Stomach (tissue), 8 donors: ENCODE measurements at regions not wholly inside any gene's neighbourhood (a gene's known extent, or its start where the extent isn't known, plus 50 kb on each side); places are given as distances from the start of the nearest gene placed in this dataset.
A peak's percentile ranks its signal among the peaks of the same experiment; 100 is the strongest.

Source experiments
- DNase-seq, 2 donors: peaks; one replicate each; pipeline versions ENCODE4 v3.0.0 to v3.0.0-alpha.2; 2013 to 2019
- H3K27ac ChIP-seq, 5 donors: fragments of 200-600 bp in 4 of 5; sonication (generic) in 4 of 5; one replicate each; pipeline ENCODE4 v1.5.1; 2013 to 2019; ENCODE audit warnings: mild to moderate bottlenecking in 1 of 5, moderate library complexity in 1 of 5
- H3K27me3 ChIP-seq, 3 donors: fragments of 200-600 bp; sonication (generic); one replicate each; pipeline ENCODE4 v1.5.1; 2017 to 2019; ENCODE audit warnings: mixed run types in 1 of 3
- H3K36me3 ChIP-seq, 4 donors: fragments of 200-600 bp; sonication (generic); 1 replicate in 3 of 4; 2 replicates in 1 of 4; pipeline ENCODE4 v1.5.1; 2016 to 2019
- H3K4me1 ChIP-seq, 4 donors: fragments of 200-600 bp; sonication (generic); one replicate each; pipeline ENCODE4 v1.5.1; 2016 to 2019
- H3K4me3 ChIP-seq, 4 donors: fragments of 200-600 bp; sonication (generic) in 3 of 4; one replicate each; pipeline ENCODE4 v1.5.1; 2016 to 2019; ENCODE audit warnings: mild to moderate bottlenecking in 1 of 4
- H3K9me3 ChIP-seq, 4 donors: fragments of 200-600 bp; sonication (generic); one replicate each; pipeline ENCODE4 v1.5.1; 2016 to 2019
- EP300 ChIP-seq: sonication (generic); formaldehyde crosslinking; IDR thresholded peaks from one replicate; pipeline ENCODE4 v1.6.1; 2017; ENCODE audit warnings: antibody characterized with exemption
- POLR2A ChIP-seq, 4 donors: fragments of 450-650 bp; IDR thresholded peaks; one replicate each; pipeline ENCODE4 v1.6.1; 2016; ENCODE audit warnings: antibody characterized with exemption in 4 of 4, control low read depth in 2 of 4, mild to moderate bottlenecking in 1 of 4, moderate library complexity in 1 of 4
- POLR2AphosphoS5 ChIP-seq, 3 donors: sonication (generic); formaldehyde crosslinking; IDR thresholded peaks; one replicate each; pipeline ENCODE4 v1.6.1; 2016; ENCODE audit warnings: antibody characterized with exemption in 3 of 3
- WGBS, 5 donors: extraction: QIAGEN DNeasy Blood & Tissue Kit in 3 of 5; methylation state at CpG; one replicate each; pipeline versions ENCODE4 v1.1.5 to v1.1.7; 2013 to 2018; 5-methylcytosine and 5-hydroxymethylcytosine counted together
- intact Hi-C: fragments of 100-400 bp; cut with DNase I; formaldehyde crosslinking; loops from one replicate; pipeline ENCODE4 v1.15.1; 2023; ENCODE audit warnings: low total_unique reads
- TF ChIP-seq, protein P1 (sequence below), 7 experiments: fragments of 450-650 bp in 4 of 7; fragments of 200-600 bp in 3 of 7; sonication (generic) in 3 of 7; IDR thresholded peaks; one replicate each; pipeline ENCODE4 v1.5.1; 2016 to 2019; ENCODE audit warnings: antibody characterized with exemption in 7 of 7, control low read depth in 2 of 7, mild to moderate bottlenecking in 1 of 7
- donor health status: healthy with polysubstance abuse.
- donor health status: Bipolar disorder and iron deficiency.
- donor health status: healthy.

- peaks cover 22 to 57% (median 43%) of the 10 kb centered on the region in 4 donors for H3K4me1 ChIP-seq
- TF ChIP-seq POLR2AphosphoS5 (IDR thresholded peaks at IDR 0.05) (no peak), POLR2A (IDR thresholded peaks at IDR 0.05) (no peak), EP300 (no peak)
- TF ChIP-seq, protein P1, sequence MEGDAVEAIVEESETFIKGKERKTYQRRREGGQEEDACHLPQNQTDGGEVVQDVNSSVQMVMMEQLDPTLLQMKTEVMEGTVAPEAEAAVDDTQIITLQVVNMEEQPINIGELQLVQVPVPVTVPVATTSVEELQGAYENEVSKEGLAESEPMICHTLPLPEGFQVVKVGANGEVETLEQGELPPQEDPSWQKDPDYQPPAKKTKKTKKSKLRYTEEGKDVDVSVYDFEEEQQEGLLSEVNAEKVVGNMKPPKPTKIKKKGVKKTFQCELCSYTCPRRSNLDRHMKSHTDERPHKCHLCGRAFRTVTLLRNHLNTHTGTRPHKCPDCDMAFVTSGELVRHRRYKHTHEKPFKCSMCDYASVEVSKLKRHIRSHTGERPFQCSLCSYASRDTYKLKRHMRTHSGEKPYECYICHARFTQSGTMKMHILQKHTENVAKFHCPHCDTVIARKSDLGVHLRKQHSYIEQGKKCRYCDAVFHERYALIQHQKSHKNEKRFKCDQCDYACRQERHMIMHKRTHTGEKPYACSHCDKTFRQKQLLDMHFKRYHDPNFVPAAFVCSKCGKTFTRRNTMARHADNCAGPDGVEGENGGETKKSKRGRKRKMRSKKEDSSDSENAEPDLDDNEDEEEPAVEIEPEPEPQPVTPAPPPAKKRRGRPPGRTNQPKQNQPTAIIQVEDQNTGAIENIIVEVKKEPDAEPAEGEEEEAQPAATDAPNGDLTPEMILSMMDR (IDR thresholded peaks at IDR 0.05) = no peak
- intact Hi-C loops = no loop called here
- H3K36me3 ChIP-seq = no peaks in the 10 kb centered on the region
- DNase-seq = no peak
- no peaks in the 10 kb centered on the region for H3K9me3 ChIP-seq
- peak overlapping the region in 4 of 5 donors; percentile 3 to 70 (median 44) for H3K27ac ChIP-seq
- peak overlapping the region in 1 of 4 donors; percentile 18 for H3K4me3 ChIP-seq
- 33 to 82% (median 70%) methylated on average over 3 of the region's 3 CpGs for WGBS, 5 donors
- H3K27me3 ChIP-seq = no peaks in the 10 kb centered on the region
Measured at GRCh38 chr12:68450947-68451260, 118.7 kb upstream of the MDM1 start.

DNA sequence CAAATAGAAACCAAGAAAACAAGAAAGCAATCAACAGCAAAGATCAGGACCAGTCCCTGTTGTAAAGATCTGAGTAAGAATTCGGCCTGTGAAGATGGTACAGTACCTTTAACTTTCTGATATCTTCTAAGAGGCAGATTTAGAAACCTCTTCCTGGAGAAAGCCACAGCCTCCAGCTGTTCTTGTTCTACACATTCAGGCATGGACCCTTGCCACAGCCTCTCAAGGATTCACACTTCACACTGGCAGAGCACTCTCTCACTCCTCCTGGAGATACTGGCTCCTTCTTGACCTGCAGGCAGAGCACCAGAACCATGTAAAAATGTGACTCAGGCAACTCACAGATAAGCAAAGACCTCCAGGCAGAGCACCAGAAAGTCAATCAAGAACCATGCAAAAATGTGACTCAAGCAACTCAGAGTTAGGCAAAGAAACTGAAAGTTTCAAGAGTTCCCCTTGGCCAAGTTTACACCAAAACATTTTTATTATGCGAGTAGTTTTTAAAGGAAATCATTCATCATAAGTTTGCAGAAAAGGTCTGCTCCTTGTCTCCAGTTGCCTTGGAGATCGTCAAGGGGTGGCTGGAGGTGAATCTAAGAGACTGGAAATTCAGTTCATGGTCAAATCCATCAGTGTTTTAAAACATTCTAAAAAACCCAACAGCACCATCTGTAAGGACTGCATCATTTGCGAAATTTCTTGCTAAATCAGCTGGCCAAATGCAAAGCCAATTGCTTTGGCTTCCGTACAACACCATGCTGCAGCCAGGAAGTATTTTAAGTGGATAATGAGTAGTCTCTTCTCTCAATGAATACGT, 119.3 kb upstream of the MDM1 start:
- Histone ChIP-seq H3K27ac (peak overlapping the region; percentile 3 to 70 (median 44)), H3K4me1 (peaks cover 25 to 57% (median 44%) of the 10 kb centered on the region in 4 donors), H3K4me3 (peak overlapping the region in 1 of 4 donors; percentile 18), H3K36me3 (no peaks in the 10 kb centered on the region), H3K27me3 (no peaks in the 10 kb centered on the region), H3K9me3 (no peaks in the 10 kb centered on the region)
- intact Hi-C loops = no loop called here
- TF ChIP-seq POLR2AphosphoS5 (IDR thresholded peaks at IDR 0.05) (peak in 2 of 3 donors; percentile 23 to 29), POLR2A (IDR thresholded peaks at IDR 0.05) (no peak)
- DNase-seq = peak; percentile 29 to 75
- WGBS, 5 donors = 28 to 49% (median 48%) methylated on average over 6 of the region's 6 CpGs

GRCh38 chr12:68452078-68452715, 120.0 kb upstream of the MDM1 start:
- Histone ChIP-seq H3K36me3 (no peaks in the 10 kb centered on the region), H3K4me1 (peaks cover 25 to 55% (median 43%) of the 10 kb centered on the region in 4 donors), H3K9me3 (no peaks in the 10 kb centered on the region), H3K4me3 (no peak overlapping the region), H3K27me3 (no peaks in the 10 kb centered on the region), H3K27ac (peak overlapping the region in 3 of 5 donors; percentile 44 to 70 (median 45))
- 18 to 35% (median 28%) methylated on average over 3 of the region's 3 CpGs for WGBS, 5 donors
- intact Hi-C loops = no loop called here
- TF ChIP-seq, protein P1 (IDR thresholded peaks at IDR 0.05) = no peak
- no peak for DNase-seq

DNA sequence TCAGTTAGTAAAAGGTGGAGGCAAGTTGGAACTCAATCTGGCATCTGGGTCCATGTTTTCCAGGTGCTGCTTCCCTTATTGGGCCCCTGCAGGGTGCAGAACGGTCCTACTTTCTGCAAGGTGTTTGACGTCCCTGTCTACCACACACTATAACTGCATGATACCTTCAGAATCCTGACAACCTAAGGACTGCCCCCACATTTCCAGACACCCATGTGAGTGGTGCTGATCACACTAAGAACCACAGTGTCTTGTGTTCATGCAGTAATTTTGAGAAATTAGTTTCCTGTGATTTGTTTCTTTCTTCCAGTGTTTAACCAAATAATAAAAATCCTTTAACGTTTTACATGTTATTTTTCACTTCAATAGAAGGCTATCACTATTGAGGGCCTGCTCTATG, 121.1 kb upstream of the MDM1 start:
- H3K9me3 ChIP-seq = no peaks in the 10 kb centered on the region
- 58 to 73% (median 61%) methylated on average over 3 of the region's 3 CpGs for WGBS, 5 donors
- H3K4me3 ChIP-seq = no peak overlapping the region
- no peak for DNase-seq
- no peak overlapping the region for H3K27ac ChIP-seq
- intact Hi-C loops = no loop called here
- H3K4me1 ChIP-seq = peaks cover 25 to 55% (median 43%) of the 10 kb centered on the region in 4 donors
- H3K27me3 ChIP-seq = no peaks in the 10 kb centered on the region
- H3K36me3 ChIP-seq = no peaks in the 10 kb centered on the region
- TF ChIP-seq POLR2A (IDR thresholded peaks at IDR 0.05) (no peak), POLR2AphosphoS5 (IDR thresholded peaks at IDR 0.05) (no peak), EP300 (no peak)
- TF ChIP-seq, protein P1 (IDR thresholded peaks at IDR 0.05) = no peak

- intact Hi-C loops = no loop called here
- no peaks in the 10 kb centered on the region for H3K9me3 ChIP-seq
- H3K4me1 ChIP-seq = peaks cover 25 to 55% (median 43%) of the 10 kb centered on the region in 4 donors
- no peak overlapping the region for H3K27ac ChIP-seq
- no peaks in the 10 kb centered on the region for H3K27me3 ChIP-seq
- WGBS, 5 donors = 69 to 84% (median 74%) methylated on average over 5 of the region's 5 CpGs
- no peak for DNase-seq
- H3K4me3 ChIP-seq = no peak overlapping the region
- H3K36me3 ChIP-seq = no peaks in the 10 kb centered on the region
- no peak for TF ChIP-seq POLR2A (IDR thresholded peaks at IDR 0.05)
- no peak for TF ChIP-seq POLR2AphosphoS5 (IDR thresholded peaks at IDR 0.05)
- TF ChIP-seq, protein P1 (IDR thresholded peaks at IDR 0.05) = no peak
- no peak for TF ChIP-seq EP300
Measured at GRCh38 chr12:68453876-68454275, 121.7 kb upstream of the MDM1 start.
